Colonic mucosa (tissue), 4 donors: ENCODE measurements at regions not wholly inside any gene's neighbourhood (a gene's known extent, or its start where the extent isn't known, plus 50 kb on each side); places are given as distances from the start of the nearest gene placed in this dataset.

Experiments used
- DNase-seq: peaks from one replicate; pipeline ENCODE4 v3.0.0-alpha.2; 2020
- H3K27ac ChIP-seq: fragments of 200-600 bp; one replicate; pipeline ENCODE4 v1.8.0; 2021
- H3K27me3 ChIP-seq: fragments of 200-600 bp; one replicate; pipeline ENCODE4 v1.8.0; 2021
- H3K36me3 ChIP-seq: fragments of 200-600 bp; one replicate; pipeline ENCODE4 v1.8.0; 2021
- H3K4me1 ChIP-seq: fragments of 200-600 bp; one replicate; pipeline ENCODE4 v1.8.0; 2021; ENCODE audit warnings: mild to moderate bottlenecking
- H3K4me3 ChIP-seq: fragments of 200-600 bp; one replicate; pipeline ENCODE4 v1.8.0; 2021
- H3K9ac ChIP-seq, 2 donors: one replicate each; pipeline ENCODE4 v1.7.0; 2013; ENCODE audit warnings: control low read depth in 2 of 2, low read depth in 2 of 2, low read length in 2 of 2
- H3K9me3 ChIP-seq: fragments of 200-600 bp; one replicate; pipeline ENCODE4 v1.8.0; 2021
- intact Hi-C: fragments of 100-400 bp; cut with DNase I; formaldehyde crosslinking; loops from one replicate; pipeline ENCODE4 v1.14.1; 2022
- TF ChIP-seq, protein P1 (sequence below): fragments of 200-600 bp; IDR thresholded peaks from one replicate; pipeline ENCODE4 v1.8.0; 2022; ENCODE audit warnings: antibody characterized with exemption, mild to moderate bottlenecking
- donor health status: healthy.
- donor health status: DM: no; HTN: no; CAD: no.
- donor health status: DM: no; HTN: no; CAD: no.

- no peaks in the 10 kb centered on the region for H3K4me1 ChIP-seq
- no peak overlapping the region for H3K9ac ChIP-seq
- no peaks in the 10 kb centered on the region for H3K27me3 ChIP-seq
- no peaks in the 10 kb centered on the region for H3K9me3 ChIP-seq
- H3K36me3 ChIP-seq = no peaks in the 10 kb centered on the region
- H3K27ac ChIP-seq = no peak overlapping the region
- TF ChIP-seq, protein P1, sequence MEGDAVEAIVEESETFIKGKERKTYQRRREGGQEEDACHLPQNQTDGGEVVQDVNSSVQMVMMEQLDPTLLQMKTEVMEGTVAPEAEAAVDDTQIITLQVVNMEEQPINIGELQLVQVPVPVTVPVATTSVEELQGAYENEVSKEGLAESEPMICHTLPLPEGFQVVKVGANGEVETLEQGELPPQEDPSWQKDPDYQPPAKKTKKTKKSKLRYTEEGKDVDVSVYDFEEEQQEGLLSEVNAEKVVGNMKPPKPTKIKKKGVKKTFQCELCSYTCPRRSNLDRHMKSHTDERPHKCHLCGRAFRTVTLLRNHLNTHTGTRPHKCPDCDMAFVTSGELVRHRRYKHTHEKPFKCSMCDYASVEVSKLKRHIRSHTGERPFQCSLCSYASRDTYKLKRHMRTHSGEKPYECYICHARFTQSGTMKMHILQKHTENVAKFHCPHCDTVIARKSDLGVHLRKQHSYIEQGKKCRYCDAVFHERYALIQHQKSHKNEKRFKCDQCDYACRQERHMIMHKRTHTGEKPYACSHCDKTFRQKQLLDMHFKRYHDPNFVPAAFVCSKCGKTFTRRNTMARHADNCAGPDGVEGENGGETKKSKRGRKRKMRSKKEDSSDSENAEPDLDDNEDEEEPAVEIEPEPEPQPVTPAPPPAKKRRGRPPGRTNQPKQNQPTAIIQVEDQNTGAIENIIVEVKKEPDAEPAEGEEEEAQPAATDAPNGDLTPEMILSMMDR = no peak
- no peak overlapping the region for H3K4me3 ChIP-seq
- intact Hi-C loops = no loop called here
- DNase-seq = no peak
Observed at GRCh38 chr10:33067917-33068316, 109.9 kb upstream of the ITGB1 start.

DNA sequence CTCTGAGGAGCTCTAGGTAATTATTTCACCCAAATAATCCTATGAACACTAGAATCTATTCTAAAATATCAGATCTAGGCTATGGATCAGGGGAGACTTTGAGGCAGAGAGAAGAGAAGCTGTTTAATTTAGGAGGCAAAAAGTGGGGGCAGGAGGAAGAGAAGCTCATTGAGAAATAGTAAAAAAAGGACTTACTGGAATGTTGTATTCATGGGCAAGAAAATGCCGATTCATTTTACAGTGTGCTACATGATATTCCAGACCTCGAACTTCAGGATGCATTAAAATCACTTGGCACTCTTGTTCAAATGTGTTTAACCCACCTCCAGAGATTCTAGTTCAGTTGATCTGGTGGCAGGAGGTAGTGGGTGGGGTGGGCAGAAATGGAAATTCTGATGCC lies 109.5 kb upstream of the ITGB1 start:
- DNase-seq = no peak
- Histone ChIP-seq H3K9me3 (no peaks in the 10 kb centered on the region), H3K9ac (no peak overlapping the region), H3K4me3 (no peak overlapping the region), H3K27me3 (no peaks in the 10 kb centered on the region), H3K36me3 (no peaks in the 10 kb centered on the region), H3K27ac (no peak overlapping the region), H3K4me1 (no peaks in the 10 kb centered on the region)
- intact Hi-C loops = no loop called here
- TF ChIP-seq, protein P1 = no peak

GRCh38 chr10:33066558-33067236 lies 108.7 kb upstream of the ITGB1 start:
- Histone ChIP-seq H3K9ac (no peak overlapping the region), H3K9me3 (no peaks in the 10 kb centered on the region), H3K4me3 (no peak overlapping the region), H3K36me3 (no peaks in the 10 kb centered on the region), H3K4me1 (no peaks in the 10 kb centered on the region), H3K27ac (no peak overlapping the region), H3K27me3 (no peaks in the 10 kb centered on the region)
- intact Hi-C loops = no loop called here
- TF ChIP-seq, protein P1 = no peak
- DNase-seq = no peak

DNA sequence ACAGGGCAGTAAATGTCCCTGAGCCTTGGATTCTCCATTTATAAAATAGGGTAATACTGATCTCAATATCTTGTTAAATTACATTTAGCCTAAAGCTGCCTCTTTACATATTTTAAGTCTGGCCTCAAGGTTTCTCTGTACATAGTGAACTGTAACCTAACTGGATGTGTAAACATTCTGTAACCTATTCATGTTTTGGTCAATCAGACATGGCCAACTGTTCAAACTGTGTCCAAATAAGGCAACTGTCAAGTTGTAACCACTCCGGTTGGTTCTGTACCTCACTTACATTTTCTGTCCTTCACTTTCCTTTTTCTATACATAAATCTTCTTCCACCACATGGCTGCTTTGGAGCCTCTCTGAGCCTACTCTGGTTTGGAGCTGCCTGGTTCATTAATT lies 107.1 kb upstream of the ITGB1 start:
- Histone ChIP-seq H3K9me3 (no peaks in the 10 kb centered on the region), H3K4me3 (no peak overlapping the region), H3K27ac (no peak overlapping the region), H3K4me1 (no peaks in the 10 kb centered on the region), H3K9ac (no peak overlapping the region), H3K36me3 (no peaks in the 10 kb centered on the region), H3K27me3 (no peaks in the 10 kb centered on the region)
- intact Hi-C loops = no loop called here
- TF ChIP-seq, protein P1 = no peak
- no peak for DNase-seq

- Histone ChIP-seq H3K4me3 (no peak overlapping the region), H3K27me3 (no peaks in the 10 kb centered on the region), H3K27ac (no peak overlapping the region), H3K9me3 (no peaks in the 10 kb centered on the region), H3K4me1 (no peaks in the 10 kb centered on the region), H3K9ac (no peak overlapping the region), H3K36me3 (no peaks in the 10 kb centered on the region)
- DNase-seq = no peak
- TF ChIP-seq, protein P1 = no peak
- intact Hi-C loops = no loop called here
Observed at GRCh38 chr10:33064706-33065105, 106.7 kb upstream of the ITGB1 start.
